Natural killer cell (primary cell): ENCODE measurements at regions not wholly inside any gene's neighbourhood (a gene's known extent, or its start where the extent isn't known, plus 50 kb on each side); places are given as distances from the start of the nearest gene placed in this dataset.

Experiments
- ATAC-seq, 3 donors: fragments of 150-1000 bp in 2 of 3; fragments of 200-7000 bp in 1 of 3; cut with Tn5 transposase; 1 replicate in 1 of 3; 2 replicates in 2 of 3; pipeline ENCODE4 v1.10.0; 2021; ENCODE audit warnings: mild to moderate bottlenecking in 2 of 3, moderate library complexity in 2 of 3
- DNase-seq, 2 donors: peaks; one replicate each; pipeline versions ENCODE4 v3.0.0 to v3.0.0-alpha.2; 2013 to 2021; ENCODE audit warnings: mixed read lengths in 1 of 2
- H3K27ac ChIP-seq: one replicate; pipeline ENCODE4 v1.5.1; 2013; ENCODE audit warnings: mild to moderate bottlenecking, low read length
- H3K27me3 ChIP-seq: one replicate; pipeline ENCODE4 v1.6.1; 2013; ENCODE audit warnings: low read length; ENCODE audit not compliant: control insufficient read depth, insufficient read depth
- H3K36me3 ChIP-seq: one replicate; pipeline ENCODE4 v1.6.1; 2013; ENCODE audit warnings: low read length; ENCODE audit not compliant: control insufficient read depth, insufficient read depth
- H3K4me1 ChIP-seq: one replicate; pipeline ENCODE4 v1.6.1; 2013; ENCODE audit warnings: low read length; ENCODE audit not compliant: control insufficient read depth, insufficient read depth
- H3K4me3 ChIP-seq: one replicate; pipeline ENCODE4 v1.5.1; 2013; ENCODE audit warnings: low read length
- H3K9me3 ChIP-seq: one replicate; pipeline ENCODE4 v1.6.1; 2013; ENCODE audit warnings: low read length; ENCODE audit not compliant: control insufficient read depth, insufficient read depth
- H3K27ac Mint-ChIP-seq, 2 donors: one replicate each; pipeline ENCODE4 v1.8.0; 2022; ENCODE audit warnings: mild to moderate bottlenecking in 2 of 2, mixed read lengths in 2 of 2, moderate library complexity in 1 of 2
- H3K27me3 Mint-ChIP-seq, 2 donors: one replicate each; pipeline ENCODE4 v1.8.0; 2022; ENCODE audit warnings: low read depth in 2 of 2, mixed read lengths in 2 of 2
- H3K36me3 Mint-ChIP-seq: one replicate; pipeline ENCODE4 v1.8.0; 2022; ENCODE audit warnings: mixed read lengths
- H3K4me1 Mint-ChIP-seq, 2 donors: one replicate each; pipeline ENCODE4 v1.8.0; 2022; ENCODE audit warnings: mixed read lengths in 2 of 2
- H3K4me3 Mint-ChIP-seq: one replicate; pipeline ENCODE4 v1.8.0; 2022; ENCODE audit warnings: mild to moderate bottlenecking, moderate library complexity, mixed read lengths
- H3K9me3 Mint-ChIP-seq, 2 donors: one replicate each; pipeline ENCODE4 v1.8.0; 2022; ENCODE audit warnings: mixed read lengths in 2 of 2
- WGBS: methylation state at CpG from one replicate; pipeline ENCODE4 v1.1.7; 2013; ENCODE audit warnings: missing lambda C conversion rate; ENCODE audit not compliant: insufficient coverage; 5-methylcytosine and 5-hydroxymethylcytosine counted together
- intact Hi-C: fragments of 100-400 bp; cut with micrococcal nuclease; formaldehyde crosslinking; loops from one replicate; pipeline ENCODE4 v1.14.2; 2022
- TF ChIP-seq, protein P1 (sequence below): fragments of 200-600 bp; IDR thresholded peaks from one replicate; pipeline ENCODE4 v1.8.0; 2022; ENCODE audit warnings: antibody characterized with exemption

DNA sequence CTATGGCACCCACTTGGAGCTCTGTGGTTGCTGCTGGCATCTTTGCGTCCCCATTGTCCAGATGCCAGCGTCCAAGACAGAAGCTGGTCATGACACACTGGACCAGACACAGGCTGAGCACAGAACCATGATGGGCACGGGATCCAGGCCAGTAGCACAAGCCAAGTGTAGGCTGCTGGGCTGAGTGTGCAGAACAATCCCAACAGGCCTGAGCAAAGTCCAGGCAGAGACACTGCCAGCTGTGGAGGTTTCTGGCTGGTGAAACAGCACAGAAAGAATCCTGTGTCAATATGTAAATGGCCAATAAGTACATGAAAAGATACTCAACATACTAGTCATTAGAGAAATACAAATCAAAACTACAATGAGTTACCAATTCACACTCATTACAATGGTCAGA is 705.4 kb downstream of the METTL4 start:
- intact Hi-C loops, result no loop called here
- no peaks in the 10 kb centered on the region for H3K4me1 ChIP-seq
- H3K36me3 Mint-ChIP-seq, result no peaks in the 10 kb centered on the region
- no peak overlapping the region for H3K27ac ChIP-seq
- ATAC-seq (no peak), DNase-seq (no peak)
- no peaks in the 10 kb centered on the region for H3K4me1 Mint-ChIP-seq
- H3K27ac Mint-ChIP-seq, result no peak overlapping the region
- TF ChIP-seq, protein P1, sequence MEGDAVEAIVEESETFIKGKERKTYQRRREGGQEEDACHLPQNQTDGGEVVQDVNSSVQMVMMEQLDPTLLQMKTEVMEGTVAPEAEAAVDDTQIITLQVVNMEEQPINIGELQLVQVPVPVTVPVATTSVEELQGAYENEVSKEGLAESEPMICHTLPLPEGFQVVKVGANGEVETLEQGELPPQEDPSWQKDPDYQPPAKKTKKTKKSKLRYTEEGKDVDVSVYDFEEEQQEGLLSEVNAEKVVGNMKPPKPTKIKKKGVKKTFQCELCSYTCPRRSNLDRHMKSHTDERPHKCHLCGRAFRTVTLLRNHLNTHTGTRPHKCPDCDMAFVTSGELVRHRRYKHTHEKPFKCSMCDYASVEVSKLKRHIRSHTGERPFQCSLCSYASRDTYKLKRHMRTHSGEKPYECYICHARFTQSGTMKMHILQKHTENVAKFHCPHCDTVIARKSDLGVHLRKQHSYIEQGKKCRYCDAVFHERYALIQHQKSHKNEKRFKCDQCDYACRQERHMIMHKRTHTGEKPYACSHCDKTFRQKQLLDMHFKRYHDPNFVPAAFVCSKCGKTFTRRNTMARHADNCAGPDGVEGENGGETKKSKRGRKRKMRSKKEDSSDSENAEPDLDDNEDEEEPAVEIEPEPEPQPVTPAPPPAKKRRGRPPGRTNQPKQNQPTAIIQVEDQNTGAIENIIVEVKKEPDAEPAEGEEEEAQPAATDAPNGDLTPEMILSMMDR, result no peak
- H3K36me3 ChIP-seq, result no peaks in the 10 kb centered on the region
- H3K27me3 ChIP-seq, result no peaks in the 10 kb centered on the region
- H3K4me3 Mint-ChIP-seq, result no peak overlapping the region
- no peaks in the 10 kb centered on the region for H3K9me3 ChIP-seq
- H3K9me3 Mint-ChIP-seq, result peaks cover 3 to 12% of the 10 kb centered on the region in 2 donors
- H3K27me3 Mint-ChIP-seq, result no peaks in the 10 kb centered on the region
- 87% methylated on average over 3 of the region's 3 CpGs for whole genome bisulfite sequencing
- H3K4me3 ChIP-seq, result no peak overlapping the region

DNA sequence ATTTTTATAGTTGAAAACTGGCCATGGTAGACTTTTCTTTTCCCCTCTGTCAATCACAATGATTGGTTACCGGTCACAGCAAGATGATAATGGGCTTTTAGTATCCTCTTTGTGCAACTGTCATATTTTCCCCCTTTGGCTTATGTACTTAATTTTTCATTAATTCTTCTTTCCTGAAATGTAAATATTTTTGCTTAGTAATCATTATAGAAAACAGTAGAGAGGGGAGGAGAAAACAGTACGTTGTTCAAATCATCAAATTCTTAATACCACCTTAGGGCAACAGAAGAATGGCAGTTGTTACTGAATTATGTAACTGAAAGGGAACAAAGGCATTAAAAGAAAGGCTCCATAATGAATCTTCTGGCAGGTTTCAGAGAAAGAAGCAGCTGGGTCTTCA is 699.0 kb downstream of the METTL4 start:
- no peaks in the 10 kb centered on the region for H3K27me3 Mint-ChIP-seq
- H3K4me1 Mint-ChIP-seq, result no peaks in the 10 kb centered on the region
- no peaks in the 10 kb centered on the region for H3K36me3 Mint-ChIP-seq
- intact Hi-C loops, result no loop called here
- H3K4me1 ChIP-seq, result no peaks in the 10 kb centered on the region
- H3K27ac Mint-ChIP-seq, result no peak overlapping the region
- ATAC-seq (no peak), DNase-seq (no peak)
- no peak overlapping the region for H3K4me3 Mint-ChIP-seq
- H3K4me3 ChIP-seq, result no peak overlapping the region
- no peaks in the 10 kb centered on the region for H3K36me3 ChIP-seq
- no peaks in the 10 kb centered on the region for H3K27me3 ChIP-seq
- no peak overlapping the region for H3K27ac ChIP-seq
- WGBS, result 100% methylated on average over 1 of the region's 2 CpGs
- peaks cover 0 to 2% of the 10 kb centered on the region in 2 donors for H3K9me3 Mint-ChIP-seq
- TF ChIP-seq, protein P1, result no peak
- no peaks in the 10 kb centered on the region for H3K9me3 ChIP-seq

DNA sequence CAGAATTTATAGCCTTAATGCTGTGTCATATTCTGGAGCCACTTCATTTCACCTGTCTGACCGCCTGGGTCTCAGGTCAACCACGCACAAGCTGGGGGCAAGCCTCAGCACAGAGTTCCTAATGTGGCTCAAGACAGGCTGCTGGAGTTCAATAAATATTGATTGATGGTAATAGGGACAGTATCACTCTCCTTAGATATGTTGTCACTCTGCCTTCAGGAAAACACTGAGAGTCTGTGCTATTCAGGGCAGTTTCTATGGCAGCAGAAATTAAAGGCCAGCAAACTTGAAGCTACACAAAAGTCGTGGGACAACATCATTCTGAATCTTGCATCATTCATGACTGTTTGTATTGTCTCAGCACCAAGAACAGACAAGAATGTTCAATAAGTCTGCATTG is 696.1 kb downstream of the METTL4 start:
- intact Hi-C loops, result no loop called here
- H3K9me3 Mint-ChIP-seq, result peaks cover 0 to 2% of the 10 kb centered on the region in 2 donors
- H3K4me1 Mint-ChIP-seq, result no peaks in the 10 kb centered on the region
- H3K4me3 Mint-ChIP-seq, result no peak overlapping the region
- H3K36me3 Mint-ChIP-seq, result no peaks in the 10 kb centered on the region
- Histone ChIP-seq H3K9me3 (no peaks in the 10 kb centered on the region), H3K36me3 (no peaks in the 10 kb centered on the region), H3K4me1 (no peaks in the 10 kb centered on the region), H3K27me3 (no peaks in the 10 kb centered on the region), H3K27ac (no peak overlapping the region), H3K4me3 (no peak overlapping the region)
- H3K27ac Mint-ChIP-seq, result no peak overlapping the region
- DNase-seq, result no peak
- no peaks in the 10 kb centered on the region for H3K27me3 Mint-ChIP-seq
- ATAC-seq, result no peak
- TF ChIP-seq, protein P1, result no peak
- WGBS, result 79% methylated on average over 3 of the region's 3 CpGs

DNA sequence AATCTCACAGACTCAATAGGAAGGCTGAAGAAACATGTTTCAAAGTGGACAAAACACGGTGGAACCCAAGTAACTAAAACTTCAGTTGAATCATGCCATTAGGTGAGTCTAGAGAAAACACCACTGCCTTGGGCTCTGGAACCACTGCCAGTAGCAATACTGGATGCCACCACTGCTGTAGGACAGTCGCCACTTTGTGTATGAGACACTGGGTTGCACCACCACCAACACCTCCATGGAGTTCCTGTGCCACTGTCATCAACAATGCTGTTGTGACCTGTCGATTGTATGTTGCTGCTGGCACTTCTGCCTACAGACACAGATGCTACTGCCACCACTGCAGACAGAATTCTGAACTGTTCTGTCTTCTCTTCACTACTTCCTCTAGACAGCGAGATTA is 686.7 kb downstream of the METTL4 start:
- DNase-seq (no peak), ATAC-seq (no peak)
- H3K27me3 Mint-ChIP-seq, result no peaks in the 10 kb centered on the region
- no peaks in the 10 kb centered on the region for H3K36me3 Mint-ChIP-seq
- H3K4me3 Mint-ChIP-seq, result no peak overlapping the region
- WGBS, result 94% methylated on average over 3 of the region's 4 CpGs
- intact Hi-C loops, result no loop called here
- no peaks in the 10 kb centered on the region for H3K27me3 ChIP-seq
- no peaks in the 10 kb centered on the region for H3K9me3 ChIP-seq
- no peak overlapping the region for H3K4me3 ChIP-seq
- peaks cover 0 to 6% of the 10 kb centered on the region in 2 donors for H3K9me3 Mint-ChIP-seq
- H3K36me3 ChIP-seq, result no peaks in the 10 kb centered on the region
- TF ChIP-seq, protein P1, result no peak
- no peak overlapping the region for H3K27ac Mint-ChIP-seq
- no peaks in the 10 kb centered on the region for H3K4me1 ChIP-seq
- H3K4me1 Mint-ChIP-seq, result no peaks in the 10 kb centered on the region
- H3K27ac ChIP-seq, result no peak overlapping the region
